GM19025 (cell line): ENCODE measurements at regions not wholly inside any gene's neighbourhood (a gene's known extent, or its start where the extent isn't known, plus 50 kb on each side); places are given as distances from the start of the nearest gene placed in this dataset.

ENCODE experiments used
- ATAC-seq: cut with Tn5 transposase; IDR thresholded peaks from one replicate; pipeline ENCODE4 v1.9.1; 2021; ENCODE audit warnings: mild to moderate bottlenecking, low read depth, moderate library complexity; ENCODE audit not compliant: unreplicated experiment

GRCh38 chr2:223545406-223545805 is 56.8 kb downstream of the SCG2 start:
- ATAC-seq = no peak

GRCh38 chr2:223545830-223546229 is 56.3 kb downstream of the SCG2 start:
- ATAC-seq = no peak
